ENCODE measurements at regions not wholly inside any gene's neighbourhood (a gene's known extent, or its start where the extent isn't known, plus 50 kb on each side); places are given as distances from the start of the nearest gene placed in this dataset.

DNA sequence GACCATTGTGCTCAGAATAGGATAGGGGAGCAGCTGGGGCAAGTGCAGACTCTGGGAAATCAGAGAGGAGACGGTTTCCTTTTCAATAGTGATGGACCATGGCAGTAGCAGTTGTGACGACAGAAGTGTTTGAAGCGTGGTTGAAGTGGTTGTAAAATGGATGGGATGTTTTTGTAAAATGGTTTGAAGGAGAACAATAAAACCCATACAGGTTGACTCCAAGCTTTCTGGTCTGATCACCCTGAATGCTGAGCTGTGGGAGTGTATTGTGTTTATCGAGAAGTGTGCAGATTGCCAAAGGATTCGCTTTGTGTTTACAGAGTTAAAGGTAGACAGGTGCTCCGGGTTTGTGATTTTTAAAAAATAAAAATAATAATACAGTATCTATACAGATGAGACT is 255.2 kb upstream of the SULF2 start:
- Mint-ChIP-seq H3K4me1 (peaks cover 12% of the 10 kb centered on the region), H3K27me3 (ENCODE audit: low read depth) (no peaks in the 10 kb centered on the region), H3K9me3 (peaks cover 14% of the 10 kb centered on the region), H3K4me3 (no peak overlapping the region), H3K36me3 (no peaks in the 10 kb centered on the region), H3K27ac (no peak overlapping the region)
- TF ChIP-seq JAZF1 (CRISPR knock-in tag; IDR thresholded peaks at IDR 0.05) (no peak), GRHL2 (CRISPR knock-in tag; IDR thresholded peaks at IDR 0.05; ENCODE audit: insufficient replicate concordance, severe bottlenecking) (no peak), ZNF232 (CRISPR knock-in tag; IDR thresholded peaks at IDR 0.05) (no peak), ZNF317 (CRISPR knock-in tag; IDR thresholded peaks at IDR 0.05; ENCODE audit: borderline replicate concordance, low read depth) (no peak), SP1 (CRISPR knock-in tag; conservative IDR thresholded peaks at IDR 0.05) (no peak), SMAD4 (CRISPR knock-in tag; IDR thresholded peaks at IDR 0.05) (no peak), ZNF671 (CRISPR knock-in tag; IDR thresholded peaks at IDR 0.05) (no peak), ETV6 (CRISPR knock-in tag; IDR thresholded peaks at IDR 0.05) (no peak)
- TF ChIP-seq, protein P1, sequence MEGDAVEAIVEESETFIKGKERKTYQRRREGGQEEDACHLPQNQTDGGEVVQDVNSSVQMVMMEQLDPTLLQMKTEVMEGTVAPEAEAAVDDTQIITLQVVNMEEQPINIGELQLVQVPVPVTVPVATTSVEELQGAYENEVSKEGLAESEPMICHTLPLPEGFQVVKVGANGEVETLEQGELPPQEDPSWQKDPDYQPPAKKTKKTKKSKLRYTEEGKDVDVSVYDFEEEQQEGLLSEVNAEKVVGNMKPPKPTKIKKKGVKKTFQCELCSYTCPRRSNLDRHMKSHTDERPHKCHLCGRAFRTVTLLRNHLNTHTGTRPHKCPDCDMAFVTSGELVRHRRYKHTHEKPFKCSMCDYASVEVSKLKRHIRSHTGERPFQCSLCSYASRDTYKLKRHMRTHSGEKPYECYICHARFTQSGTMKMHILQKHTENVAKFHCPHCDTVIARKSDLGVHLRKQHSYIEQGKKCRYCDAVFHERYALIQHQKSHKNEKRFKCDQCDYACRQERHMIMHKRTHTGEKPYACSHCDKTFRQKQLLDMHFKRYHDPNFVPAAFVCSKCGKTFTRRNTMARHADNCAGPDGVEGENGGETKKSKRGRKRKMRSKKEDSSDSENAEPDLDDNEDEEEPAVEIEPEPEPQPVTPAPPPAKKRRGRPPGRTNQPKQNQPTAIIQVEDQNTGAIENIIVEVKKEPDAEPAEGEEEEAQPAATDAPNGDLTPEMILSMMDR (IDR thresholded peaks at IDR 0.05), result no peak
- TF ChIP-seq, protein P2, sequence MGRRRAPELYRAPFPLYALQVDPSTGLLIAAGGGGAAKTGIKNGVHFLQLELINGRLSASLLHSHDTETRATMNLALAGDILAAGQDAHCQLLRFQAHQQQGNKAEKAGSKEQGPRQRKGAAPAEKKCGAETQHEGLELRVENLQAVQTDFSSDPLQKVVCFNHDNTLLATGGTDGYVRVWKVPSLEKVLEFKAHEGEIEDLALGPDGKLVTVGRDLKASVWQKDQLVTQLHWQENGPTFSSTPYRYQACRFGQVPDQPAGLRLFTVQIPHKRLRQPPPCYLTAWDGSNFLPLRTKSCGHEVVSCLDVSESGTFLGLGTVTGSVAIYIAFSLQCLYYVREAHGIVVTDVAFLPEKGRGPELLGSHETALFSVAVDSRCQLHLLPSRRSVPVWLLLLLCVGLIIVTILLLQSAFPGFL (CRISPR knock-in tag; IDR thresholded peaks at IDR 0.05; ENCODE audit: borderline replicate concordance), result no peak
- TF ChIP-seq, protein P3, sequence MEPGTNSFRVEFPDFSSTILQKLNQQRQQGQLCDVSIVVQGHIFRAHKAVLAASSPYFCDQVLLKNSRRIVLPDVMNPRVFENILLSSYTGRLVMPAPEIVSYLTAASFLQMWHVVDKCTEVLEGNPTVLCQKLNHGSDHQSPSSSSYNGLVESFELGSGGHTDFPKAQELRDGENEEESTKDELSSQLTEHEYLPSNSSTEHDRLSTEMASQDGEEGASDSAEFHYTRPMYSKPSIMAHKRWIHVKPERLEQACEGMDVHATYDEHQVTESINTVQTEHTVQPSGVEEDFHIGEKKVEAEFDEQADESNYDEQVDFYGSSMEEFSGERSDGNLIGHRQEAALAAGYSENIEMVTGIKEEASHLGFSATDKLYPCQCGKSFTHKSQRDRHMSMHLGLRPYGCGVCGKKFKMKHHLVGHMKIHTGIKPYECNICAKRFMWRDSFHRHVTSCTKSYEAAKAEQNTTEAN (CRISPR knock-in tag; IDR thresholded peaks at IDR 0.05), result no peak
- TF ChIP-seq, protein P4, sequence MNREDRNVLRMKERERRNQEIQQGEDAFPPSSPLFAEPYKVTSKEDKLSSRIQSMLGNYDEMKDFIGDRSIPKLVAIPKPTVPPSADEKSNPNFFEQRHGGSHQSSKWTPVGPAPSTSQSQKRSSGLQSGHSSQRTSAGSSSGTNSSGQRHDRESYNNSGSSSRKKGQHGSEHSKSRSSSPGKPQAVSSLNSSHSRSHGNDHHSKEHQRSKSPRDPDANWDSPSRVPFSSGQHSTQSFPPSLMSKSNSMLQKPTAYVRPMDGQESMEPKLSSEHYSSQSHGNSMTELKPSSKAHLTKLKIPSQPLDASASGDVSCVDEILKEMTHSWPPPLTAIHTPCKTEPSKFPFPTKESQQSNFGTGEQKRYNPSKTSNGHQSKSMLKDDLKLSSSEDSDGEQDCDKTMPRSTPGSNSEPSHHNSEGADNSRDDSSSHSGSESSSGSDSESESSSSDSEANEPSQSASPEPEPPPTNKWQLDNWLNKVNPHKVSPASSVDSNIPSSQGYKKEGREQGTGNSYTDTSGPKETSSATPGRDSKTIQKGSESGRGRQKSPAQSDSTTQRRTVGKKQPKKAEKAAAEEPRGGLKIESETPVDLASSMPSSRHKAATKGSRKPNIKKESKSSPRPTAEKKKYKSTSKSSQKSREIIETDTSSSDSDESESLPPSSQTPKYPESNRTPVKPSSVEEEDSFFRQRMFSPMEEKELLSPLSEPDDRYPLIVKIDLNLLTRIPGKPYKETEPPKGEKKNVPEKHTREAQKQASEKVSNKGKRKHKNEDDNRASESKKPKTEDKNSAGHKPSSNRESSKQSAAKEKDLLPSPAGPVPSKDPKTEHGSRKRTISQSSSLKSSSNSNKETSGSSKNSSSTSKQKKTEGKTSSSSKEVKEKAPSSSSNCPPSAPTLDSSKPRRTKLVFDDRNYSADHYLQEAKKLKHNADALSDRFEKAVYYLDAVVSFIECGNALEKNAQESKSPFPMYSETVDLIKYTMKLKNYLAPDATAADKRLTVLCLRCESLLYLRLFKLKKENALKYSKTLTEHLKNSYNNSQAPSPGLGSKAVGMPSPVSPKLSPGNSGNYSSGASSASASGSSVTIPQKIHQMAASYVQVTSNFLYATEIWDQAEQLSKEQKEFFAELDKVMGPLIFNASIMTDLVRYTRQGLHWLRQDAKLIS (CRISPR knock-in tag; IDR thresholded peaks at IDR 0.05; ENCODE audit: borderline replicate concordance), result no peak
- no peak for DNase-seq (ENCODE audit: low spot score)
- ChIA-PET POLR2A (no interaction called here), CTCF (no interaction called here)
- no peak for ATAC-seq

DNA sequence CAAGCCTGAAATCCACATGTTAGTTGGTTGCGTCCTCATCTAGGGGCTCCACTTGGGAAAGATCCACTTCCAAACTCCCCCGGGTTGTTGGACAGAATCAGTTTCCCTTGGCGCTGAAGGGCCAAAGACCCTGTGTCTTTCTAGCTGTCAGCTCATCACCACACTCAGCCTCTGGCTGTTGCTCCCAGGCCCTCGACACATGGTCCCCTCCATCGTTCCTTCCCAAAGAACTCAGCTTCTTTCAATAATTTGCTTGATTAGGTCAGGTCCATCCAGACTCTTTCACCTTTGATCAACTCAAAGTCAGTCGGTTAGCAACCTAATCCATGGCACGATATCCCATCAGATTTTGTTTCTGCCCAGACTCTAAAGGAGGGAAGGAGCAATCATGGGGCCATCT is 254.8 kb upstream of the SULF2 start:
- no peaks in the 10 kb centered on the region for H3K36me3 Mint-ChIP-seq
- POLR2A ChIA-PET, result no interaction called here
- no peak for TF ChIP-seq JAZF1 (CRISPR knock-in tag; IDR thresholded peaks at IDR 0.05)
- TF ChIP-seq CREB1 (CRISPR knock-in tag; IDR thresholded peaks at IDR 0.05), result no peak
- no peak for TF ChIP-seq ATF1 (CRISPR knock-in tag; IDR thresholded peaks at IDR 0.05)
- TF ChIP-seq ZNF317 (CRISPR knock-in tag; IDR thresholded peaks at IDR 0.05; ENCODE audit: borderline replicate concordance, low read depth), result no peak
- TF ChIP-seq, protein P5, sequence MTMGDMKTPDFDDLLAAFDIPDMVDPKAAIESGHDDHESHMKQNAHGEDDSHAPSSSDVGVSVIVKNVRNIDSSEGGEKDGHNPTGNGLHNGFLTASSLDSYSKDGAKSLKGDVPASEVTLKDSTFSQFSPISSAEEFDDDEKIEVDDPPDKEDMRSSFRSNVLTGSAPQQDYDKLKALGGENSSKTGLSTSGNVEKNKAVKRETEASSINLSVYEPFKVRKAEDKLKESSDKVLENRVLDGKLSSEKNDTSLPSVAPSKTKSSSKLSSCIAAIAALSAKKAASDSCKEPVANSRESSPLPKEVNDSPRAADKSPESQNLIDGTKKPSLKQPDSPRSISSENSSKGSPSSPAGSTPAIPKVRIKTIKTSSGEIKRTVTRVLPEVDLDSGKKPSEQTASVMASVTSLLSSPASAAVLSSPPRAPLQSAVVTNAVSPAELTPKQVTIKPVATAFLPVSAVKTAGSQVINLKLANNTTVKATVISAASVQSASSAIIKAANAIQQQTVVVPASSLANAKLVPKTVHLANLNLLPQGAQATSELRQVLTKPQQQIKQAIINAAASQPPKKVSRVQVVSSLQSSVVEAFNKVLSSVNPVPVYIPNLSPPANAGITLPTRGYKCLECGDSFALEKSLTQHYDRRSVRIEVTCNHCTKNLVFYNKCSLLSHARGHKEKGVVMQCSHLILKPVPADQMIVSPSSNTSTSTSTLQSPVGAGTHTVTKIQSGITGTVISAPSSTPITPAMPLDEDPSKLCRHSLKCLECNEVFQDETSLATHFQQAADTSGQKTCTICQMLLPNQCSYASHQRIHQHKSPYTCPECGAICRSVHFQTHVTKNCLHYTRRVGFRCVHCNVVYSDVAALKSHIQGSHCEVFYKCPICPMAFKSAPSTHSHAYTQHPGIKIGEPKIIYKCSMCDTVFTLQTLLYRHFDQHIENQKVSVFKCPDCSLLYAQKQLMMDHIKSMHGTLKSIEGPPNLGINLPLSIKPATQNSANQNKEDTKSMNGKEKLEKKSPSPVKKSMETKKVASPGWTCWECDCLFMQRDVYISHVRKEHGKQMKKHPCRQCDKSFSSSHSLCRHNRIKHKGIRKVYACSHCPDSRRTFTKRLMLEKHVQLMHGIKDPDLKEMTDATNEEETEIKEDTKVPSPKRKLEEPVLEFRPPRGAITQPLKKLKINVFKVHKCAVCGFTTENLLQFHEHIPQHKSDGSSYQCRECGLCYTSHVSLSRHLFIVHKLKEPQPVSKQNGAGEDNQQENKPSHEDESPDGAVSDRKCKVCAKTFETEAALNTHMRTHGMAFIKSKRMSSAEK (CRISPR knock-in tag; IDR thresholded peaks at IDR 0.05; ENCODE audit: borderline replicate concordance), result no peak
- no peak for TF ChIP-seq NR3C1 (CRISPR knock-in tag; conservative IDR thresholded peaks at IDR 0.05; ENCODE audit: low read depth)
- no peak for TF ChIP-seq KAT7 (CRISPR knock-in tag; IDR thresholded peaks at IDR 0.05; ENCODE audit: borderline replicate concordance)
- TF ChIP-seq, protein P6, sequence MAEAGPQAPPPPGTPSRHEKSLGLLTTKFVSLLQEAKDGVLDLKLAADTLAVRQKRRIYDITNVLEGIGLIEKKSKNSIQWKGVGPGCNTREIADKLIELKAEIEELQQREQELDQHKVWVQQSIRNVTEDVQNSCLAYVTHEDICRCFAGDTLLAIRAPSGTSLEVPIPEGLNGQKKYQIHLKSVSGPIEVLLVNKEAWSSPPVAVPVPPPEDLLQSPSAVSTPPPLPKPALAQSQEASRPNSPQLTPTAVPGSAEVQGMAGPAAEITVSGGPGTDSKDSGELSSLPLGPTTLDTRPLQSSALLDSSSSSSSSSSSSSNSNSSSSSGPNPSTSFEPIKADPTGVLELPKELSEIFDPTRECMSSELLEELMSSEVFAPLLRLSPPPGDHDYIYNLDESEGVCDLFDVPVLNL (CRISPR knock-in tag; IDR thresholded peaks at IDR 0.05; ENCODE audit: borderline replicate concordance, low read depth), result no peak
- TF ChIP-seq TEAD1 (CRISPR knock-in tag; IDR thresholded peaks at IDR 0.05), result no peak
- TF ChIP-seq, protein P7, sequence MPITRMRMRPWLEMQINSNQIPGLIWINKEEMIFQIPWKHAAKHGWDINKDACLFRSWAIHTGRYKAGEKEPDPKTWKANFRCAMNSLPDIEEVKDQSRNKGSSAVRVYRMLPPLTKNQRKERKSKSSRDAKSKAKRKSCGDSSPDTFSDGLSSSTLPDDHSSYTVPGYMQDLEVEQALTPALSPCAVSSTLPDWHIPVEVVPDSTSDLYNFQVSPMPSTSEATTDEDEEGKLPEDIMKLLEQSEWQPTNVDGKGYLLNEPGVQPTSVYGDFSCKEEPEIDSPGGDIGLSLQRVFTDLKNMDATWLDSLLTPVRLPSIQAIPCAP (CRISPR knock-in tag; IDR thresholded peaks at IDR 0.05), result no peak
- no peak for TF ChIP-seq MYBL2 (CRISPR knock-in tag; IDR thresholded peaks at IDR 0.05)
- TF ChIP-seq ZNF138 (CRISPR knock-in tag; conservative IDR thresholded peaks at IDR 0.05), result no peak

More for the DNA sequence above, 254.8 kb upstream of the SULF2 start:
- CTCF ChIA-PET, result no interaction called here
- no peak overlapping the region for H3K27ac Mint-ChIP-seq
- peaks cover 19% of the 10 kb centered on the region for H3K9me3 Mint-ChIP-seq
- H3K4me1 Mint-ChIP-seq, result peaks cover 12% of the 10 kb centered on the region
- H3K27me3 Mint-ChIP-seq (ENCODE audit: low read depth), result no peaks in the 10 kb centered on the region
- no peak for ATAC-seq
- no peak overlapping the region for H3K4me3 Mint-ChIP-seq
- no peak for DNase-seq (ENCODE audit: low spot score)
